AG09319 (cell line): ENCODE measurements at regions not wholly inside any gene's neighbourhood (a gene's known extent, or its start where the extent isn't known, plus 50 kb on each side); places are given as distances from the start of the nearest gene placed in this dataset.
"Not testable (repeated sequence)": the region's sequence is repeated elsewhere in the genome, so short reads cannot be mapped to it uniquely, and the experiment has no call there.

Source experiments
- DNase-seq: peaks from one replicate; pipeline ENCODE4 v3.0.0-alpha.2; 2010; ENCODE audit warnings: low read depth; ENCODE audit errors: extremely low read depth
- CTCF ChIP-seq: IDR thresholded peaks from 2 replicates; pipeline ENCODE4 v1.5.1; 2011; ENCODE audit warnings: low read depth, mild to moderate bottlenecking, inconsistent platforms, low read length, moderate library complexity

- DNase-seq, result no peak
- TF ChIP-seq CTCF, result no peak
These were observed 142.0 kb upstream of the ALDH1B1 start for GRCh38 chr9:38250279-38251035.

- no peak for TF ChIP-seq CTCF
- DNase-seq, result no peak
These were observed 142.8 kb upstream of the ALDH1B1 start for GRCh38 chr9:38249587-38250210.

GRCh38 chr9:38249049-38249448, 143.5 kb upstream of the ALDH1B1 start:
- no peak for TF ChIP-seq CTCF
- no peak for DNase-seq

- no peak for DNase-seq
- TF ChIP-seq CTCF, result no peak
These were observed 145.7 kb upstream of the ALDH1B1 start for GRCh38 chr9:38246833-38247232.

- no peak for TF ChIP-seq CTCF
These were observed 147.5 kb upstream of the ALDH1B1 start for GRCh38 chr9:38244971-38245370.

GRCh38 chr9:38243993-38244392, 148.5 kb upstream of the ALDH1B1 start:
- TF ChIP-seq CTCF, result no peak
- no peak for DNase-seq

More at GRCh38 chr9:38244971-38245370, 147.5 kb upstream of the ALDH1B1 start:
- no peak for DNase-seq

GRCh38 chr9:38242151-38242550, 150.4 kb upstream of the ALDH1B1 start:
- not testable (repeated sequence) for DNase-seq
